ENCODE measurements at regions not wholly inside any gene's neighbourhood (a gene's known extent, or its start where the extent isn't known, plus 50 kb on each side); places are given as distances from the start of the nearest gene placed in this dataset.

DNA sequence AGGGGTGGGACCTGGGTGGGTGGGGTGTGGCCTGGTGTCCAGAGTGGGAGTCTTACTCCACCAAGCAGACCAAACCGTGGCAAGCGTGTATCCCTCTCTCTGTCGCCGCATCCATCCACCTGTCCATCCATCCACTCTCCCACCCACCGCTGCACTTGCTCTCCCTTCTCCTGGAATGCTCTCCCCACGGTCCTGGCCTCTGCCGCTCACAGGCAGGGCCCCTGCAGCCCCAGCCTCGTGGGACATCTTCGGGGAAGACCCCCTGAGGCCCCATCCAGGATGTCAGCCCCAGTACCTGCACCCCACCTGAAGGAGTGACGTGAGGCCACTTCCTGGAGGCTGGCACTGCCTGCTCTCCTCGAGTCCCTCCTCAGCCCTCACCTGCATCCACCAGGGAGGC, 189.5 kb upstream of the GSE1 start:
- TF ChIP-seq POLR2AphosphoS5 (IDR thresholded peaks at IDR 0.05; ENCODE audit: low read depth, low read length) (no peak), POLR2A (IDR thresholded peaks at IDR 0.05; ENCODE audit: low read depth, low read length) (no peak), TAF1 (IDR thresholded peaks at IDR 0.05; ENCODE audit: low read depth, low read length) (no peak), SPI1 (IDR thresholded peaks at IDR 0.05; ENCODE audit: low read depth, low read length) (no peak), PAX5 (IDR thresholded peaks at IDR 0.05; ENCODE audit: insufficient read depth, low read length, severe bottlenecking) (no peak)

All from GM12891 (cell line).